ENCODE measurements at regions not wholly inside any gene's neighbourhood (a gene's known extent, or its start where the extent isn't known, plus 50 kb on each side); places are given as distances from the start of the nearest gene placed in this dataset.

- no peak overlapping the region for H3K4me3 ChIP-seq (ENCODE audit: low read length in 3 of 3)
- FAIRE-seq (no peak), DNase-seq (no peak)
- no peaks in the 10 kb centered on the region for H3K4me1 ChIP-seq (ENCODE audit: control insufficient read depth in 2 of 3, insufficient read depth in 2 of 3, low read depth in 1 of 3, low read length in 3 of 3)
- H3K36me3 ChIP-seq (ENCODE audit: control insufficient read depth in 2 of 3, insufficient read depth in 3 of 3, low read length in 3 of 3) = no peaks in the 10 kb centered on the region
- no peak overlapping the region for H3K27ac ChIP-seq (ENCODE audit: low read depth in 2 of 2, low read length in 2 of 2)
- no peak overlapping the region for H3K9ac ChIP-seq (ENCODE audit: low read length in 3 of 3)
- H3K9me3 ChIP-seq (ENCODE audit: control insufficient read depth in 2 of 3, insufficient read depth in 1 of 3, low read length in 3 of 3) = no peaks in the 10 kb centered on the region
- TF ChIP-seq CTCF (IDR thresholded peaks at IDR 0.05; ENCODE audit: borderline replicate concordance, extremely low read depth, insufficient read depth) = no peak
- intact Hi-C loops (cut with DNase I) = no loop called here
- H3K27me3 ChIP-seq (ENCODE audit: control insufficient read depth, insufficient read depth, low read length) = no peaks in the 10 kb centered on the region
Observed at GRCh38 chr3:6266135-6266534, 594.8 kb upstream of the GRM7 start.

- Histone ChIP-seq H3K4me3 (ENCODE audit: low read length in 3 of 3) (no peak overlapping the region), H3K27ac (ENCODE audit: low read depth in 2 of 2, low read length in 2 of 2) (no peak overlapping the region), H3K9ac (ENCODE audit: low read length in 3 of 3) (no peak overlapping the region), H3K36me3 (ENCODE audit: control insufficient read depth in 2 of 3, insufficient read depth in 3 of 3, low read length in 3 of 3) (no peaks in the 10 kb centered on the region), H3K27me3 (ENCODE audit: control insufficient read depth, insufficient read depth, low read length) (no peaks in the 10 kb centered on the region), H3K9me3 (ENCODE audit: control insufficient read depth in 2 of 3, insufficient read depth in 1 of 3, low read length in 3 of 3) (no peaks in the 10 kb centered on the region), H3K4me1 (ENCODE audit: control insufficient read depth in 2 of 3, insufficient read depth in 2 of 3, low read depth in 1 of 3, low read length in 3 of 3) (peaks cover 0 to 2% (median 0%) of the 10 kb centered on the region in 3 donors)
- intact Hi-C loops (cut with DNase I) = no loop called here
- no peak for TF ChIP-seq CTCF (IDR thresholded peaks at IDR 0.05; ENCODE audit: borderline replicate concordance, extremely low read depth, insufficient read depth)
- no peak for FAIRE-seq
- DNase-seq = no peak
Observed at GRCh38 chr3:6273878-6274277, 587.0 kb upstream of the GRM7 start.

- Histone ChIP-seq H3K9me3 (ENCODE audit: control insufficient read depth in 2 of 3, insufficient read depth in 1 of 3, low read length in 3 of 3) (no peaks in the 10 kb centered on the region), H3K36me3 (ENCODE audit: control insufficient read depth in 2 of 3, insufficient read depth in 3 of 3, low read length in 3 of 3) (no peaks in the 10 kb centered on the region), H3K4me3 (ENCODE audit: low read length in 3 of 3) (no peak overlapping the region), H3K27ac (ENCODE audit: low read depth in 2 of 2, low read length in 2 of 2) (no peak overlapping the region), H3K4me1 (ENCODE audit: control insufficient read depth in 2 of 3, insufficient read depth in 2 of 3, low read depth in 1 of 3, low read length in 3 of 3) (peaks cover 0 to 3% (median 0%) of the 10 kb centered on the region in 3 donors), H3K27me3 (ENCODE audit: control insufficient read depth, insufficient read depth, low read length) (no peaks in the 10 kb centered on the region), H3K9ac (ENCODE audit: low read length in 3 of 3) (no peak overlapping the region)
- intact Hi-C loops (cut with DNase I) = no loop called here
- no peak for TF ChIP-seq CTCF (IDR thresholded peaks at IDR 0.05; ENCODE audit: borderline replicate concordance, extremely low read depth, insufficient read depth)
- FAIRE-seq (no peak), DNase-seq (peak in 2 of 5 donors; percentile 19 to 36)
Observed at GRCh38 chr3:6281662-6282061, 579.3 kb upstream of the GRM7 start.

GRCh38 chr3:6282918-6283317 is 578.0 kb upstream of the GRM7 start:
- Histone ChIP-seq H3K4me3 (ENCODE audit: low read length in 3 of 3) (no peak overlapping the region), H3K27ac (ENCODE audit: low read depth in 2 of 2, low read length in 2 of 2) (no peak overlapping the region), H3K27me3 (ENCODE audit: control insufficient read depth, insufficient read depth, low read length) (no peaks in the 10 kb centered on the region), H3K9me3 (ENCODE audit: control insufficient read depth in 2 of 3, insufficient read depth in 1 of 3, low read length in 3 of 3) (no peaks in the 10 kb centered on the region), H3K4me1 (ENCODE audit: control insufficient read depth in 2 of 3, insufficient read depth in 2 of 3, low read depth in 1 of 3, low read length in 3 of 3) (peaks cover 0 to 3% (median 0%) of the 10 kb centered on the region in 3 donors), H3K9ac (ENCODE audit: low read length in 3 of 3) (no peak overlapping the region), H3K36me3 (ENCODE audit: control insufficient read depth in 2 of 3, insufficient read depth in 3 of 3, low read length in 3 of 3) (no peaks in the 10 kb centered on the region)
- no peak for DNase-seq
- FAIRE-seq = no peak
- TF ChIP-seq CTCF (IDR thresholded peaks at IDR 0.05; ENCODE audit: borderline replicate concordance, extremely low read depth, insufficient read depth) = no peak
- intact Hi-C loops (cut with DNase I) = no loop called here

Data from kidney (tissue), 13 donors.